ENCODE measurements at regions not wholly inside any gene's neighbourhood (a gene's known extent, or its start where the extent isn't known, plus 50 kb on each side); places are given as distances from the start of the nearest gene placed in this dataset.

GRCh38 chr12:125451408-125451807 lies 386.2 kb downstream of the AACS start:
- no peak overlapping the region for H3K4me3 Mint-ChIP-seq
- ChIA-PET POLR2A (no interaction called here), CTCF (no interaction called here)
- peaks cover 2% of the 10 kb centered on the region for H3K27me3 Mint-ChIP-seq
- ATAC-seq (ENCODE audit: low read depth), result no peak
- intact Hi-C loops (cut with micrococcal nuclease), result no loop called here
- DNase-seq, result no peak
- TF ChIP-seq, protein P1, sequence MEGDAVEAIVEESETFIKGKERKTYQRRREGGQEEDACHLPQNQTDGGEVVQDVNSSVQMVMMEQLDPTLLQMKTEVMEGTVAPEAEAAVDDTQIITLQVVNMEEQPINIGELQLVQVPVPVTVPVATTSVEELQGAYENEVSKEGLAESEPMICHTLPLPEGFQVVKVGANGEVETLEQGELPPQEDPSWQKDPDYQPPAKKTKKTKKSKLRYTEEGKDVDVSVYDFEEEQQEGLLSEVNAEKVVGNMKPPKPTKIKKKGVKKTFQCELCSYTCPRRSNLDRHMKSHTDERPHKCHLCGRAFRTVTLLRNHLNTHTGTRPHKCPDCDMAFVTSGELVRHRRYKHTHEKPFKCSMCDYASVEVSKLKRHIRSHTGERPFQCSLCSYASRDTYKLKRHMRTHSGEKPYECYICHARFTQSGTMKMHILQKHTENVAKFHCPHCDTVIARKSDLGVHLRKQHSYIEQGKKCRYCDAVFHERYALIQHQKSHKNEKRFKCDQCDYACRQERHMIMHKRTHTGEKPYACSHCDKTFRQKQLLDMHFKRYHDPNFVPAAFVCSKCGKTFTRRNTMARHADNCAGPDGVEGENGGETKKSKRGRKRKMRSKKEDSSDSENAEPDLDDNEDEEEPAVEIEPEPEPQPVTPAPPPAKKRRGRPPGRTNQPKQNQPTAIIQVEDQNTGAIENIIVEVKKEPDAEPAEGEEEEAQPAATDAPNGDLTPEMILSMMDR (IDR thresholded peaks at IDR 0.05), result no peak
- H3K36me3 Mint-ChIP-seq (ENCODE audit: low read depth), result no peaks in the 10 kb centered on the region
- no peak overlapping the region for H3K27ac Mint-ChIP-seq
- H3K9me3 Mint-ChIP-seq, result peaks cover 19% of the 10 kb centered on the region
- H3K4me1 Mint-ChIP-seq, result no peaks in the 10 kb centered on the region

GRCh38 chr12:125453751-125454150 lies 388.5 kb downstream of the AACS start:
- intact Hi-C loops (cut with micrococcal nuclease), result no loop called here
- TF ChIP-seq, protein P1 (IDR thresholded peaks at IDR 0.05), result no peak
- H3K4me1 Mint-ChIP-seq, result no peaks in the 10 kb centered on the region
- ATAC-seq (ENCODE audit: low read depth) (no peak), DNase-seq (no peak)
- H3K9me3 Mint-ChIP-seq, result peaks cover 13% of the 10 kb centered on the region
- H3K4me3 Mint-ChIP-seq, result no peak overlapping the region
- CTCF ChIA-PET, result no interaction called here
- POLR2A ChIA-PET, result no interaction called here
- no peaks in the 10 kb centered on the region for H3K36me3 Mint-ChIP-seq (ENCODE audit: low read depth)
- peaks cover 5% of the 10 kb centered on the region for H3K27me3 Mint-ChIP-seq
- no peak overlapping the region for H3K27ac Mint-ChIP-seq

DNA sequence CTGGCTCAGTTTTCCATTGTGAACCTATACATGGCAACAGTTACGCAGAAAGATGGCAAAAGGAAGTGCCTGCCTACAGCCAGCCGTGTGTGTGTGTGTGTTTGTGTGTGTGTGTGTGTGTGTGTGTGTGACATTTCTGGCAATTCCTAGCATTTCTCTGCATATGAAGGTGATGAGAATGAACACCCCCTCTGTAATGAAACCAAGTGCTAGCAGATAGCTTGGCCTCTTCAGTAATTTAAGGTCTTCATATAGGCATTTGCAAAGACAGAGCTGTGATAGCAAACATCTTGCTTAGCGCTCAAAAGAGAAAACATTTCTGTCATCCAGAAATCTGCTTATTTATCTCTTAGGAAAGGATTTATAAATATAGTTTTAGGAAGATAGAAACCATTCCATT lies 389.1 kb downstream of the AACS start:
- CTCF ChIA-PET, result no interaction called here
- peaks cover 5% of the 10 kb centered on the region for H3K27me3 Mint-ChIP-seq
- DNase-seq (no peak), ATAC-seq (ENCODE audit: low read depth) (no peak)
- no peaks in the 10 kb centered on the region for H3K4me1 Mint-ChIP-seq
- H3K36me3 Mint-ChIP-seq (ENCODE audit: low read depth), result no peaks in the 10 kb centered on the region
- peaks cover 11% of the 10 kb centered on the region for H3K9me3 Mint-ChIP-seq
- no peak overlapping the region for H3K27ac Mint-ChIP-seq
- POLR2A ChIA-PET, result no interaction called here
- intact Hi-C loops (cut with micrococcal nuclease), result no loop called here
- TF ChIP-seq, protein P1 (IDR thresholded peaks at IDR 0.05), result no peak
- H3K4me3 Mint-ChIP-seq, result no peak overlapping the region

DNA sequence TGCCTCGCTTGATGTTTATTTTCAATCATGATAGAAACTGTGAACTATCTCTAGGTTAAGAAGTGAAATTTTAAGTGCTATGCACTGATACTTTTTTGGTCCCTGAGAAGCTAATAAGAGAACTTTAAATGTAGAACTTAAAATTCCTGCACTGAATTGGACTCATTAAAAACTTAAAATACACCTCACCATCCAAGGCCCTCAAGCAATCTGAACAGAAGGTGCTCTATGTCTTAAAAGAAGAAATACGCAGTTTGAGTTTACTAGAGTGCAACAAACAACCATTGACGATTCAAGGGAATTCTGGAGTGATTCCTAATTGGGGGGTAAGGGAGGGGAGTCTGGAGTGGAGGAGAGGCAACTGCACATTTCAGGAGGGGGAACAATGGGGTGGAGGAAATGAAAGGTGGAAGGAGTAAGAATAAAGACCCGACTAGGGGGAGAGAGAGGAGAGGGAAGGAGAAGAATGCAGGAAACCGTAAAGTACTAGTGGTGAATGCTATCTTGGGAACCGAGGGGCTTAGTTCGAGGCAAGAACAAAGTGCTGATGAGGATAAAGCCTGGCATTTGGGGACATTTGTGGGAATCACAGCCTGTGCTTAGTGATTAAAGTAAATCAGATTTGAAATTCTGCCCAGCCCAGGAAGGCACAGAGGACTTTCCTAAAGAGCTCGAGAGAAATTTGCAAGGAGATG lies 389.7 kb downstream of the AACS start:
- intact Hi-C loops (cut with micrococcal nuclease), result no loop called here
- Mint-ChIP-seq H3K27me3 (peaks cover 5% of the 10 kb centered on the region), H3K4me1 (no peaks in the 10 kb centered on the region), H3K4me3 (no peak overlapping the region), H3K27ac (no peak overlapping the region), H3K36me3 (ENCODE audit: low read depth) (no peaks in the 10 kb centered on the region), H3K9me3 (peaks cover 10% of the 10 kb centered on the region)
- POLR2A ChIA-PET, result no interaction called here
- DNase-seq, result no peak
- TF ChIP-seq, protein P1 (IDR thresholded peaks at IDR 0.05), result no peak
- CTCF ChIA-PET, result no interaction called here
- no peak for ATAC-seq (ENCODE audit: low read depth)

GRCh38 chr12:125455556-125455955 lies 390.3 kb downstream of the AACS start:
- TF ChIP-seq, protein P1 (IDR thresholded peaks at IDR 0.05), result no peak
- Mint-ChIP-seq H3K9me3 (peaks cover 9% of the 10 kb centered on the region), H3K27me3 (peaks cover 5% of the 10 kb centered on the region), H3K4me1 (no peaks in the 10 kb centered on the region), H3K27ac (no peak overlapping the region), H3K4me3 (no peak overlapping the region), H3K36me3 (ENCODE audit: low read depth) (no peaks in the 10 kb centered on the region)
- CTCF ChIA-PET, result no interaction called here
- ATAC-seq (ENCODE audit: low read depth), result no peak
- intact Hi-C loops (cut with micrococcal nuclease), result no loop called here
- no peak for DNase-seq
- POLR2A ChIA-PET, result no interaction called here

All from activated B cell treated with CpG ODN at 0.5 μM for 24 hours (primary cell).